ENCODE measurements at regions not wholly inside any gene's neighbourhood (a gene's known extent, or its start where the extent isn't known, plus 50 kb on each side); places are given as distances from the start of the nearest gene placed in this dataset.

DNA sequence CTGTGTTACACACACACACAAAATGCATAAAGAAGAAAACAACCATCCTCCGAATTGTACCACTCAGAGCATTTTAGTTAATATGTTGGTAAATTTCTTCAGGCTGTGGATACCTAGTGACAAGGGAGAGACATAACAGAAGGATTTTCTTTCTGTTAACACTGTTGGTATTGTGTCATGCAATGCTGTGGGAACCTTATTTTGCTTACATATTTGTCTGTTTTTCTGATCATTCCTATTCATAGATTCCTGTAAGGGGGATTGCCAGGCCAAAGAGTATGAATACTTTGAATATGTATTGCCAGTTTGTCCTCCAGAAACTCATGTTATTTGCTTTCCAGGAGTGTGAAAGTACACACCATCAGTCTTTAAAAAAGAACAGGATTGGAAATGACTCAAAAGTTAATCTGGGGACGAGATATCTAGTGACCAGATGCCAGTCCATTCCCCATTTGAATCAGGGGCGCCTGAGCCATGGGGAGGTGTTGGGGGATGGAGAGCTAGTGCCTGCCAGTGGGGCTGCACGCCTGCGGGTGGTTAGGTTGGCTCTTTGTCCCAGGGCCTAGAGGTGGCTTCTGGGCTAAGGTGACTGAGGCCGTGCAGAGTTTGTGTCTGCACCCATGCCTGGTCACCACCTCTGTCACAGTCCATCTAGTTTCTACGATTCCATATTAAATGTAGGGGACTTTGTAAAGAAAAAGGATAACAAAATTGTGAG lies 142.0 kb downstream of the PTPN20 start:
- DNase-seq (ENCODE audit: low spot score): no peak

DNA sequence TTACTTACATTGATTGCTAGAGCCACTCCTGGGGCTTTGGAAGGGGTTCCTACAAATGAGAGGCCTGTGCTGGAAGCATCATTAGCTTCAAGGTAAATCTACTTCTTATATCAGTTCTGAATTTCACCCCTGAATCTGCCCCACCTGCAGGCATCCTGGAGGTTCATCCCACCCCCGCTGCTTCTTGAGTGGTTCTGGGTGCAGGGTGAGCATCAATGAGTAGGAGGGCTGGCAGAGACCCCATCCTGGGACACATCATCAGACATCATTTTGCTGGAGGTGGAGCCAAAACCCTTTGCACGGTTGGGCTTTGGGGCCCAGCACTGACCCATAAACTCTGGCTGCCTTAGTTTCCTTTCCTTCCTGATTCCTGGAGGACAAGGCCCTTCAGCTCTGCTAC lies 143.7 kb downstream of the PTPN20 start:
- no peak for DNase-seq (ENCODE audit: low spot score)

DNA sequence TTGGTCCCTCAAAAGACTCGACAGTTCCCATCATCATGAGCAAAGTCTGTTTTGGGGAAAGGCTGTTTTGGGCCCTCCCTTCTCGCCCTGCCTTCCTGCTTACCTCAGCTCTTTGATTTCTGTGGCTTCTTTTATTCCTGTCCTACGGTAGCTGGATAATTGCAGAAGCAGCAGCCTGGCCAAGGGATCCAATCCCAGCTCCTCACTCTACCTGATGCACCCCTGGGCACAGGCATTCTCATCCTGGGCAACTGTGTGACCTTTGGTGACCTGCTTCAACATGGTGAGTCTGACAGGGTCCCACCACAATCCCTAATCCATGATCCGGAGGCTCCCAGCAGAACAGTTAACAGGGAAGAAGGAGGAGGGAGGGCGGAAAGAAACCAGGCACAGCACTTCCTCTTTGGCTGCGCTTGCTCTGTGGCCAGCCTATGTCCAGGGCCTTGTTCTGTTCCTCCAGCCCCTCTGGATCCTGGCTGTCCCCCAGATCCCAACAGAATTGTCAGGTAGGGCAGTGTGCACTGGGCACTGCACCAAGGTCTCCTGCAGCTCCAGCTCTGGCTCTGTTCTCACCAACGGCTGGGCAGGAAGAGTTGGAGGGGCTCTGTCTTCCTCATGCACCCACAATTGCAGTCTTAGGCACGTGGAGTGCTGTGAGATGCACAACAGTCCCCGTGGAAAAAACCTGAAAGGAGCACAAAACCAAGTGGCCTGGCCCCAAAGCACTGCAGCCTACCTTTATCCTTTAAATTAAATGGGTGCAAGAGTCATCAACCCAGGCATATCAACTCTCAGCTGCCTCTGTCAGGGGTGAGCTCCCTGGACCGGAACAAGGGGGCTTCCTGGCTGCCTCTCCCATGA lies 144.4 kb downstream of the PTPN20 start:
- no peak for DNase-seq (ENCODE audit: low spot score)

DNA sequence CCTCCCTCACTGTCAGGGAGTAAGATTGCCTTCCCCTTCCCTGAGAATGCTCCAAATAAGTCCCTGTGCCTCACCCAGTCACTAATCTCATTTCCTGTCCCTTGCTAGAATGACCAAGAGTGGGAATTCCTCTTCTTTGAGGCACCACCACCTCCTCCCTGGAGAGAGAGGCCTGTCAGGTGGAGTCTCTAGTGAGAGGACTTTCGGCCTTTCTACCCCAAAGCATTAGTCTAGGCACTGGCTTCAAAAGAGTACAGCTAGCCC lies 145.0 kb downstream of the PTPN20 start:
- DNase-seq (ENCODE audit: low spot score): no peak

DNA sequence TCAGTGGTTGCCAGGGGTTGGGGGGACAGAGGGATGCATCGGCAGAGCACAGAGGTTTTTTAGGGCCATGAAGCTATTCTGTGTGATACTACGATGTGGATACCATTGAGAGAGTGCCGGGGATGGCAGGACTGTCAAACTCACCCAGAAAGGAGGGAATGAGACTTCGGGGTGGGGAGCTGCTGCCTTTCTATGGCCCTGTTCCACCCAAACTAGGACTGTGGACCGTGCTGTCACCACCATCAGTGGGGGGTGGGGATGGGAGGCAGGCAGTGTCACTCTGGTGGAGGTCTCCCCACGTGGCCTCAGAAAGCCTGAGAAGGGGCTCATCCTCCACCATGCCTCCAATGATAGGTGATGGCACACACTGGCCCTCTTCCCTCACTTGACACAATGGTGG lies 146.2 kb downstream of the PTPN20 start:
- DNase-seq (ENCODE audit: low spot score): no peak

GRCh38 chr10:47058032-47058702 lies 146.9 kb downstream of the PTPN20 start:
- no peak for DNase-seq (ENCODE audit: low spot score)

- DNase-seq (ENCODE audit: low spot score): no peak
Observed at GRCh38 chr10:47058961-47059391, 147.7 kb downstream of the PTPN20 start.

DNA sequence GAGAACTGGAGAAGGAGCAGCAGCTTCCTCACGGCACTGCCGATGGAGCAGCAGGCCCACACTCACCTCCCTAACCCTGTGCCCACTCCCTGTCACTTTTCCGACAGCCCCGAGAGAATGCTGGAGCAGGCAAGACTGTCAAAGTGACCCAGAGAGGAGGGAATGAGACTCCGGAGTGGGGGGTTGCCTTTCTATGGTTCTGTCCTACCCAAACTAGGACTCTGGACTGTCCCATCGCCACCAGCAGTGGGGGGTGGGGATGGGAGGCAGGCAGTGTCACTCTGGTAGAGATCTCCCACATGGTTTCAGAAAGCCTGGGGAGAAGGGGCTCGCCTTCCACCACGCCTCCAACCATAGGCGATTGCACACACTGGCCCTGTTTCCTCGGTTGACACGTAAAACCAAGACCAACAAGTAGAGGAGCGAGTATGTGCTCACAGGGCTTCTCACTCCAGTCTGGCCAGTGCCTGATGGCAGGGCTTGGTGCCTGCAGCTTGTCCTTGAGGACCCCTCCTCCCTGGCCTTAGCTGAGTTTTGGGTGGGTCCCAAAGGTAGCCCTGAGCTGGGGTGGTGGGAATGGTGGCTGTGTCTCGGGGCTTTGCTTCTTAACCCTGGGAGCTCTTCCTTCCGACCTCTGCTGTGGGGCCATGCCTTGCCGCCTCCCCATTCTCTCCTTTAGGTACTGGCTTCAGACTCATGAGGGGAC lies 148.5 kb downstream of the PTPN20 start:
- no peak for DNase-seq (ENCODE audit: low spot score)

DNA sequence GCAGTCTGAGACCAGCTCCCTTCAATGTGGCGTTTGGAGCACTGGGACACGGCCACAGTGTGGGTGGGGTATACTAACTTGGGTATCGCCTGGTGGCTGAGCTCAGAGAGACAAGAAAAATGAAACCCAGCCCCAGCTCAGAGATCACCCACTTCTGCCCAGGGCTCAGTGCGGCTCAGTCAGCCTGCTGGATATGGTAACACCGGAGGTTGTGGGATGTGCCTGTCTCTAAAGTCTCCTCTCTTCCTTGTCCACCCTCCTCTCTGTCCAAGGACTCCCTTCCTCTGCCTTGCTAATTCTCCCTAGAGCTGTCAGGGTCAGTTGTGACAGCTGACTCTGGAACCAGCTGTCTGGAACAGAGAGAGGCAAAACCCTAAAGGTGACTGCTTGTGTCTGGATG lies 149.1 kb downstream of the PTPN20 start:
- DNase-seq (ENCODE audit: low spot score): no peak

DNA sequence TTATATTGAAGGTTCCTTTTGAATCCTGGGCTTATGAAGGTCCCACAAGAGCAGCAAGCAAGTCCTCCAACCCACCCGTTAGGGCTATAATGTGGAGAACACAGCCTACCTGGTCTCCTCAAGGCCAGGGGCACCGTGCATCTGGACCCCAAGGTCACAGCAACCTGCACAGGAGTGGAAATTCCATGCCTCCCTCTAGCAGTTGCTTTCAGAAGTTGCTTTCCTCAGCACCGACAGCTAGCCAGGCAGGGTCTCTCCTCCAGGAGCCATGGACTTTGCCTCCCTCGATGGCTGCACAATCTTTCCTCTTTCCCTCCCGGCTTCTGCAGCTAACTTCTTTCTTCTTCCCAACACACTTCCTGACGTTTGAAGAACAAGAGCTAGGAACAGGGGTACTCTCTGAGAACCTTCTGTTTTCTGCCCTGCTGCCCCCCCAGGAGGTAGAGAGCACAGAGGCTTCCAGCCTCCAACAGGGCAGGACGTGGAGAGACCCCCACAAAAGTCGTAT lies 149.8 kb downstream of the PTPN20 start:
- DNase-seq (ENCODE audit: low spot score): no peak

DNA sequence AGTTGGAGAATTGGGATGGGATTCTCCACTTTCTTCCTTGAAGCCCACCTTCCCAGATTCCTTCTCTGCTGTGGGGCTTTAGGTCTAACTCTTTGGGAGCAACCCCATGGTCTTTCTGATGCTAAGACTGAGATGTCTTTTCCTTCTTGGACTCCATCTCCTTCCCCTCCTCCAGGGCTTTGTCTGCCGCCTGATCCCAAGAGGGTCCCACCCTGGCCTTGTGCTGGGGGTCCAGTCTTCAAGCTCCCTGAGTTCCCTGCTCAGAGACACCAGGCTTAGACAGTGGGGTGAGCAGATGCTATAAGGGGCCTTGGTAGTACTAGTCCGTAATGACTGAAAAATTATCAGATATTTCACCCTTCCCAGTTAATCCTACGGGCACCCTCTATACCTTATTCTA lies 150.5 kb downstream of the PTPN20 start:
- DNase-seq (ENCODE audit: low spot score): no peak

GRCh38 chr10:47062441-47063200 lies 151.4 kb downstream of the PTPN20 start:
- DNase-seq (ENCODE audit: low spot score): no peak

GRCh38 chr10:47063858-47064257 lies 152.6 kb downstream of the PTPN20 start:
- DNase-seq (ENCODE audit: low spot score): no peak

GRCh38 chr10:47065903-47066302 lies 154.7 kb downstream of the PTPN20 start:
- DNase-seq (ENCODE audit: low spot score): no peak

GRCh38 chr10:47067949-47068940 lies 157.0 kb downstream of the PTPN20 start:
- no peak for DNase-seq (ENCODE audit: low spot score)

- no peak for DNase-seq (ENCODE audit: low spot score)
Observed at GRCh38 chr10:47070541-47070940, 159.3 kb downstream of the PTPN20 start.

- no peak for DNase-seq (ENCODE audit: low spot score)
Observed at GRCh38 chr10:47071891-47072290, 160.7 kb downstream of the PTPN20 start.

DNA sequence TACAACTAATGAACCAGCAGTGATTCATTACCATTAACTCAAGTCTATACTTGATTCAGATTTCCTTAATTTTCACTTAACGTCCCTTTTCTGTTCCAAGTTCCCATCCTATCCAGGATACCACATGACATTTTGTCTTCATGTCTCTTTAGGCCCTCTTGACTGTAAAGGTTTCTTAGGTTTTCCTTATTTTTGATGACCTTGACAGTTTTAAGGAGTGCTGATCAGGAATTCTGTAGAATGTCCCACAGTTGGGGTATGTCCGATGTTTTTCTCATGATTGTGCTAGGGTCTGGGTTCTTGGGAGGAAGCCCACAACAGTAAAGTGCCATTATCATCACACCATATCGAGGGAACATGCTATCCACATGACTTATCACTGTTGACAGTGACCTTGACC lies 162.7 kb downstream of the PTPN20 start:
- no peak for DNase-seq (ENCODE audit: low spot score)

- DNase-seq (ENCODE audit: low spot score): no peak
Observed at GRCh38 chr10:47076949-47077361, 165.7 kb downstream of the PTPN20 start.

- DNase-seq (ENCODE audit: low spot score): no peak
Observed at GRCh38 chr10:47077386-47077785, 166.2 kb downstream of the PTPN20 start.

Measured in Ammon's horn (tissue), 1 donor.